ENCODE measurements at regions not wholly inside any gene's neighbourhood (a gene's known extent, or its start where the extent isn't known, plus 50 kb on each side); places are given as distances from the start of the nearest gene placed in this dataset.

DNA sequence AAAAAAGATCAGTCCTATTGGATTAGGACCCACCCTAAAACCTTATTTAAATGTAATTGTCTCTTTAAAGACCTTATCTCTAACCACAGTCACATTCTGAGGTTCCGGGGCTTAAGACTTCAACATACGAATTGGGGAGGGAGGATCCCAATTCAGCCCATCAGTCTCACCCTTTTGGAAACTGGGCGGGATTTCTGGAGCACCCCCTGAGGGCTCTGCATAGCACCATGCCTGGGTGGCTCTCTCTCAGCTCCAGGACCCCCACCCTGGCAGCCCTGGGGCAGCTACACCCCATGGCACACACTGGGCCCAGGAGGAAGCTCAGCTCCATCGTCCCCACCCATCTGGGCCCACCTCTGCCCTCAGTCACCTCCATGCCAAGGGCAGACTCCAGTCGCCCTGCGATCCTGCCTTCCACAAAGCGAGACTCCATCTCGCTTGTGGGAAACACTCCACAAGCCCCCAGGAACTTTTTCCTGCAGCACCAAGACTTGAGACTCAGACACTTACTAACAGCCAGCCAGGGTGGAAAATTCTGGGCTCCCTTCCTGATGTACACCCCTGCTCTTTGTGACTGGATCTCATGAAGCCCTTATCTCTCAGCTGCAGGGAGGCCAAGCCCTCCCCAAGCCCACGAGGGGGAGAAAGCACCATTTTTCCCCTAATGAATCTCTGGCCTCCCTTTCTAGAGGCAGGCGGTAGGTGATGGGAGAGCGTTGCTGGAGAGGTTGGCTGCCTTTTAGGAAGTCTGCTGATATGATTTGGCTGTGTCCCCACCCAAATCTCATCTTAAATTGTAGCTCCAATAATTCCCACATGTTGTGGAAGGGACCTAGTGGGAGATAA lies 90.8 kb upstream of the KDM7A start:
- TF ChIP-seq, protein P1, sequence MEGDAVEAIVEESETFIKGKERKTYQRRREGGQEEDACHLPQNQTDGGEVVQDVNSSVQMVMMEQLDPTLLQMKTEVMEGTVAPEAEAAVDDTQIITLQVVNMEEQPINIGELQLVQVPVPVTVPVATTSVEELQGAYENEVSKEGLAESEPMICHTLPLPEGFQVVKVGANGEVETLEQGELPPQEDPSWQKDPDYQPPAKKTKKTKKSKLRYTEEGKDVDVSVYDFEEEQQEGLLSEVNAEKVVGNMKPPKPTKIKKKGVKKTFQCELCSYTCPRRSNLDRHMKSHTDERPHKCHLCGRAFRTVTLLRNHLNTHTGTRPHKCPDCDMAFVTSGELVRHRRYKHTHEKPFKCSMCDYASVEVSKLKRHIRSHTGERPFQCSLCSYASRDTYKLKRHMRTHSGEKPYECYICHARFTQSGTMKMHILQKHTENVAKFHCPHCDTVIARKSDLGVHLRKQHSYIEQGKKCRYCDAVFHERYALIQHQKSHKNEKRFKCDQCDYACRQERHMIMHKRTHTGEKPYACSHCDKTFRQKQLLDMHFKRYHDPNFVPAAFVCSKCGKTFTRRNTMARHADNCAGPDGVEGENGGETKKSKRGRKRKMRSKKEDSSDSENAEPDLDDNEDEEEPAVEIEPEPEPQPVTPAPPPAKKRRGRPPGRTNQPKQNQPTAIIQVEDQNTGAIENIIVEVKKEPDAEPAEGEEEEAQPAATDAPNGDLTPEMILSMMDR (IDR thresholded peaks at IDR 0.05; ENCODE audit: extremely low read depth in 1 of 2, insufficient read depth in 1 of 2, low read depth in 1 of 2, low read length in 2 of 2) = no peak
- TF ChIP-seq JUN (IDR thresholded peaks at IDR 0.05; ENCODE audit: borderline replicate concordance, insufficient read depth, insufficient read length, low read depth) (no peak), EZH2 (IDR thresholded peaks at IDR 0.05; ENCODE audit: borderline replicate concordance, low read depth, low read length, severe bottlenecking) (no peak), POLR2A (IDR thresholded peaks at IDR 0.05; ENCODE audit: low read depth, low read length) (no peak), MYC (IDR thresholded peaks at IDR 0.05; ENCODE audit: low read depth, low read length) (no peak), POLR2AphosphoS5 (IDR thresholded peaks at IDR 0.05; ENCODE audit: insufficient read depth, low read depth, low read length) (no peak)
